ENCODE measurements at regions not wholly inside any gene's neighbourhood (a gene's known extent, or its start where the extent isn't known, plus 50 kb on each side); places are given as distances from the start of the nearest gene placed in this dataset.
"Not testable (repeated sequence)": the region's sequence is repeated elsewhere in the genome, so short reads cannot be mapped to it uniquely, and the experiment has no call there.

- H3K27me3 ChIP-seq (ENCODE audit: control insufficient read depth, insufficient read depth, low read length), result no peaks in the 10 kb centered on the region
- DNase-seq (ENCODE audit: low read depth), result no peak
- no peaks in the 10 kb centered on the region for H3K36me3 ChIP-seq (ENCODE audit: control insufficient read depth, insufficient read depth, low read length)
- no peak for TF ChIP-seq CTCF (IDR thresholded peaks at IDR 0.05; ENCODE audit: insufficient read depth, low read length, poor library complexity, severe bottlenecking)
- no peak overlapping the region for H3K4me3 ChIP-seq (ENCODE audit: low read depth, low read length)
Measured at GRCh38 chr3:94398036-94398435, 335.2 kb downstream of the NSUN3 start.

GRCh38 chr3:94401466-94401865, 338.6 kb downstream of the NSUN3 start:
- Histone ChIP-seq H3K4me3 (ENCODE audit: low read depth, low read length) (no peak overlapping the region), H3K27me3 (ENCODE audit: control insufficient read depth, insufficient read depth, low read length) (no peaks in the 10 kb centered on the region), H3K36me3 (ENCODE audit: control insufficient read depth, insufficient read depth, low read length) (no peaks in the 10 kb centered on the region)
- no peak for TF ChIP-seq CTCF (IDR thresholded peaks at IDR 0.05; ENCODE audit: insufficient read depth, low read length, poor library complexity, severe bottlenecking)
- DNase-seq (ENCODE audit: low read depth), result no peak

DNA sequence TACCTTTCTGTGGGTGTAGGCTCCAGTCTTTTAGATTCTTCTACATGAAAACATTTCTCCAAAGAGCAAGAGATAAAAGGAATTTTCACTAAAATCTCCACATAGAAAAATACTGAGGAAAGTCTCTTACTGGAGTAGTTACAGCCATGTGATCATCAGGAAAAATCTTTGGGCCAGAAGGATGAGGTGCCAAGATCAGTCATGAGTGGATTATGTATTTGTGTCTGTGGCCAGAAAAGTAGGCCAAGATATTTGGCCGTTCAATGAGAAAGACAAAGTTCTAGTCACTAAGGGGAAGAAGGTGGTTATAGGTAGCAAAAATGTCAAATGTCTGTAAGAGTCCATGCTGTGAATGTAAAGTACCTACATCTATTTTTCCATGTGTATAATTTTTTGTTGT, 339.3 kb downstream of the NSUN3 start:
- no peaks in the 10 kb centered on the region for H3K36me3 ChIP-seq (ENCODE audit: control insufficient read depth, insufficient read depth, low read length)
- no peak for TF ChIP-seq CTCF (IDR thresholded peaks at IDR 0.05; ENCODE audit: insufficient read depth, low read length, poor library complexity, severe bottlenecking)
- no peaks in the 10 kb centered on the region for H3K27me3 ChIP-seq (ENCODE audit: control insufficient read depth, insufficient read depth, low read length)
- no peak overlapping the region for H3K4me3 ChIP-seq (ENCODE audit: low read depth, low read length)
- no peak for DNase-seq (ENCODE audit: low read depth)

DNA sequence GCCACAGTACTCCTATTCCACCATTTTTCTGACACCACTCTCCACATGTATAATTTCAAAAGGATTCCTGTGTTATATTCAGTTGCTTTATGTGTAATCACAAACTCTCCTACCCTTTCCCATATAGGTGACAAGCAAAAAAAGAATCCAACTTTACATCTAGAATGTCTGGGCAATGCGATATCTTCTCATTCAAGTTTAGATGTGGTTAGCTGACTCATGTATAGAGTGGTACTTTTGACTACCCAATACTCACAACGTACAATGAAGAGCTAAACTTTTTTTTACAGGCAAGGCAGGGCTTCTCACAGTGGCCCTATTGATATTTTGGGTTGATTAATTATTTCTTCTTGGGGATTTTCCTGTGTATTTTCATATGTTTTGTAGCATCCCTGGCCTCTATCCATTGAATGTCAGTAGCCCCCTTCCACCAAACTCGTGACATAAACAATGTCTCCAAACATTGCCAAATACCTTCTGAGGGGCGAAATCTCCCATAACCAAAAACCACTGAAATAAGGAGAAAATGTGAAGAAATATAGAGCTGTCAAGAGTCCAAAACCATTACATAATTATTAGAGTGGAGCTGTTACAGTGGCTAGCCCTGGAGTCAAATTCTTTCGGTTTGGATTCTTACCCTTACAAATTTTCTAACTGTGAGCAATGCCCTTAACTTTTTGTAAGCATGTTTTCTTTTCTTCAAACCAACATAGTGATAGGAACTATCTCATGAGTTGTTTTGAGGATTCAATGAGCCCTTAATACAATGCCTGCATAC, 342.6 kb downstream of the NSUN3 start:
- TF ChIP-seq CTCF (IDR thresholded peaks at IDR 0.05; ENCODE audit: insufficient read depth, low read length, poor library complexity, severe bottlenecking), result no peak
- no peak for DNase-seq (ENCODE audit: low read depth)

DNA sequence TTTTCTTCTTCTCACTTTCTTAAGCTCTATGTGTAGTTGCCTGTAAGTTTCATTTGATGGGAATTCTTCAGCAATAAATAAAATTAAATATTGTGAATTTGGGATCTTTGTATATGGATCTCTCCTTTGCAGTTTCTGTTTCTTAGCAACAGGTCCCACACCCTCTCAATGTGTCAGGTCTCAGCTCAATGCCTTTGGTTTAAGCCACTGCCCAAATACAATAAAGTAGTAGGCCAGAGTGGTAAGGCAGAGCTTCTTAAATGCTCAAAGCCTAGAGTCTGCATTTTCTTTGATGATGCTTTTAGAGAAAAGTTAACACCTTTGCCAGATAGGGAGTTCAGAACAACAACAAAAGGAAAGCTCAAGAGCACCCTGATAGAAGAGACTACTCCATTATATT, 343.7 kb downstream of the NSUN3 start:
- no peaks in the 10 kb centered on the region for H3K36me3 ChIP-seq (ENCODE audit: control insufficient read depth, insufficient read depth, low read length)
- DNase-seq (ENCODE audit: low read depth), result no peak
- H3K27me3 ChIP-seq (ENCODE audit: control insufficient read depth, insufficient read depth, low read length), result no peaks in the 10 kb centered on the region
- TF ChIP-seq CTCF (IDR thresholded peaks at IDR 0.05; ENCODE audit: insufficient read depth, low read length, poor library complexity, severe bottlenecking), result no peak
- H3K4me3 ChIP-seq (ENCODE audit: low read depth, low read length), result no peak overlapping the region

More for the DNA sequence above, 342.6 kb downstream of the NSUN3 start:
- Histone ChIP-seq H3K27me3 (ENCODE audit: control insufficient read depth, insufficient read depth, low read length) (no peaks in the 10 kb centered on the region), H3K36me3 (ENCODE audit: control insufficient read depth, insufficient read depth, low read length) (no peaks in the 10 kb centered on the region), H3K4me3 (ENCODE audit: low read depth, low read length) (no peak overlapping the region)

DNA sequence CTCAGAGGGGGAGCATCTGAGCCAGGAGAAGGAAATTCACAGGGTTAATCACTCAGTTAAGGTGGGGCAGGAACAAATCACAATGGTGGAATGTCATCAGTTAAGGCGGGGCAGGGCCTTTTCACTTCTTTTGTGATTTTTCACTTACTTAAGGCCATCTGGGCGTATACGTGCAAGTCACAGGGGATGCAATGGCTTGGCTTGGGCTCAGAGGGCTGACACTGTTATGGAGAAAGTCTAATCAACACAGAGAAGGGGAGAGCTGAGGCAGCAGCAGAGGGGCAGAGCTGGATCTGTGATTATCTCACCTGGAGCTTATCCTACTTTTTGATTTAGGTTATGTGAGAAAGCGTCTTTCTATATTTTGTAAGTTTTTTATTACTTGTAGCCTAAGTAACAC, 350.1 kb downstream of the NSUN3 start:
- not testable (repeated sequence) for DNase-seq (ENCODE audit: low read depth); H3K27me3 ChIP-seq (ENCODE audit: control insufficient read depth, insufficient read depth, low read length); H3K36me3 ChIP-seq (ENCODE audit: control insufficient read depth, insufficient read depth, low read length); H3K4me3 ChIP-seq (ENCODE audit: low read depth, low read length)

All from kidney epithelial cell (primary cell).